Neutrophil (primary cell): ENCODE measurements at regions not wholly inside any gene's neighbourhood (a gene's known extent, or its start where the extent isn't known, plus 50 kb on each side); places are given as distances from the start of the nearest gene placed in this dataset.

Experiments
- H3K27ac ChIP-seq: fragments of 200-600 bp; sonication (generic); 2 replicates; pipeline ENCODE4 v1.5.1; 2016; ENCODE audit warnings: mild to moderate bottlenecking, moderate library complexity
- H3K27me3 ChIP-seq: fragments of 200-600 bp; sonication (generic); 2 replicates; pipeline ENCODE4 v1.6.0; 2016; ENCODE audit warnings: mild to moderate bottlenecking
- H3K36me3 ChIP-seq: fragments of 200-600 bp; sonication (generic); 2 replicates; pipeline ENCODE4 v1.5.1; 2017
- H3K4me1 ChIP-seq, 2 experiments: fragments of 200-600 bp in 1 of 2; sonication (generic) in 1 of 2; 1 replicate in 1 of 2; 2 replicates in 1 of 2; pipeline versions ENCODE4 v1.5.1 to v1.6.1; 2013 to 2016; ENCODE audit warnings: low read depth in 1 of 2, low read length in 1 of 2, mild to moderate bottlenecking in 1 of 2, moderate library complexity in 1 of 2; ENCODE audit not compliant: control insufficient read depth in 1 of 2, insufficient read depth in 1 of 2
- H3K4me3 ChIP-seq, 2 experiments: fragments of 200-600 bp in 1 of 2; sonication (generic) in 1 of 2; 1 replicate in 1 of 2; 2 replicates in 1 of 2; pipeline ENCODE4 v1.5.1; 2013 to 2016; ENCODE audit warnings: low read depth in 1 of 2, low read length in 1 of 2, mild to moderate bottlenecking in 1 of 2, moderate library complexity in 1 of 2
- H3K9me3 ChIP-seq: fragments of 200-600 bp; sonication (generic); 2 replicates; pipeline ENCODE4 v1.5.1; 2016
- TF ChIP-seq, protein P1 (sequence below): fragments of 200-600 bp; sonication (generic); IDR thresholded peaks from 2 replicates; pipeline ENCODE4 v1.5.1; 2016; ENCODE audit warnings: antibody characterized with exemption

DNA sequence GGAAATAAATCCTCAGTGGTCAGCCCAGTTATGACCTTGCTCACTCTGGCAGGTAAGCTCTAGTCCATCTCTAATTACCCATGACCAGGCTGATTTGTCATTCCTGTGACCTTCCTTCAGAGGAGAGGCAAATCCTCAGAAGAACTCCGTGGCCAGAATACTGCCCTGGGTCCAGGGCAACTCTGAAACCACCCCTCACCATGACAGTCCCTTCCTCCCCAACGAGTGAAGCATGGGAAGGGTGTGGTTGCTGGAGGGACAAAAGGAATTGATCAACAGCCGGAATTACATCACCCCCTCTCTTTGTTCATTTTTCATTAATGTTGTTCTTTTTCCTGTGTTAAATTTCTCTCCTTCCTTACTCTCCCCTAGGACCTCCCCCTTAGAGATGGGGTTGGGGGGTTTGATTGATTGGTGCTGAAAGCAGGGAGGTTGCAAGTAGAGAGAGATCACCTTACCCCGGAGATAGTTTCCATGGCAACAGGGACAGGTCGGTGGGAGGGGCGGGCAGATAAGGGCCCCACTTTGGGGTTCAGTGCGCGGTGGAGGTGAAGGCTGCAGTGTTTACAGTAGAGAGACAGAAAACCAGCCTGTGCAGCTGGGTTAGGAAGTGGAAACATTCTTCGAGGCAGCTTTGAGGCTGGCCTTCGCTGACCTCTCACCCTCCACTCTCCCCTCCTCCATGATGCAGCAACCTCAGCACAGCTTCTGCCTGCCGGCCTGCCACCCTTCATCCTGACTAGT is 647.4 kb downstream of the BCOR start:
- Histone ChIP-seq H3K36me3 (no peaks in the 10 kb centered on the region), H3K4me1 (no peaks in the 10 kb centered on the region), H3K4me3 (no peak overlapping the region), H3K27ac (no peak overlapping the region), H3K27me3 (no peaks in the 10 kb centered on the region), H3K9me3 (no peaks in the 10 kb centered on the region)
- TF ChIP-seq, protein P1, sequence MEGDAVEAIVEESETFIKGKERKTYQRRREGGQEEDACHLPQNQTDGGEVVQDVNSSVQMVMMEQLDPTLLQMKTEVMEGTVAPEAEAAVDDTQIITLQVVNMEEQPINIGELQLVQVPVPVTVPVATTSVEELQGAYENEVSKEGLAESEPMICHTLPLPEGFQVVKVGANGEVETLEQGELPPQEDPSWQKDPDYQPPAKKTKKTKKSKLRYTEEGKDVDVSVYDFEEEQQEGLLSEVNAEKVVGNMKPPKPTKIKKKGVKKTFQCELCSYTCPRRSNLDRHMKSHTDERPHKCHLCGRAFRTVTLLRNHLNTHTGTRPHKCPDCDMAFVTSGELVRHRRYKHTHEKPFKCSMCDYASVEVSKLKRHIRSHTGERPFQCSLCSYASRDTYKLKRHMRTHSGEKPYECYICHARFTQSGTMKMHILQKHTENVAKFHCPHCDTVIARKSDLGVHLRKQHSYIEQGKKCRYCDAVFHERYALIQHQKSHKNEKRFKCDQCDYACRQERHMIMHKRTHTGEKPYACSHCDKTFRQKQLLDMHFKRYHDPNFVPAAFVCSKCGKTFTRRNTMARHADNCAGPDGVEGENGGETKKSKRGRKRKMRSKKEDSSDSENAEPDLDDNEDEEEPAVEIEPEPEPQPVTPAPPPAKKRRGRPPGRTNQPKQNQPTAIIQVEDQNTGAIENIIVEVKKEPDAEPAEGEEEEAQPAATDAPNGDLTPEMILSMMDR = no peak

DNA sequence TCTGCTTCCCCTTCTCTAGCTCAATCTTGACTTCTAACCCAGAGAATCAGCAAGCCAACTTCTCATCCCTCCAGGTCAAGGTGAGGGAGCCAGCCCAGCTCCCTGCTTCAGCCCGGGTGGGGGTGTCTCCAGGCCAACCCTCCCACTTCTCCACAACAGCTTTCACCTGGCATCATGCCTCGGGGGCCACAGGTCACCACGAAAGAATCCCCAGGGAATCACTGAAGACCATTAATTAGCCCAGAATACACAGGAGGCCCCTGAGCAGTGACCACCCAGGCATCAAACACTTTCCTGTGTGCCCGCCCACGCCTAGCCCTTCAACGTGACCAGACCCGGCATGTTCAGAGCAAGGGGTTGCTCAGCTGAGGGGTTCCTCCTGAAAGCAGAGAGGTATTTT is 646.7 kb downstream of the BCOR start:
- TF ChIP-seq, protein P1 = no peak

DNA sequence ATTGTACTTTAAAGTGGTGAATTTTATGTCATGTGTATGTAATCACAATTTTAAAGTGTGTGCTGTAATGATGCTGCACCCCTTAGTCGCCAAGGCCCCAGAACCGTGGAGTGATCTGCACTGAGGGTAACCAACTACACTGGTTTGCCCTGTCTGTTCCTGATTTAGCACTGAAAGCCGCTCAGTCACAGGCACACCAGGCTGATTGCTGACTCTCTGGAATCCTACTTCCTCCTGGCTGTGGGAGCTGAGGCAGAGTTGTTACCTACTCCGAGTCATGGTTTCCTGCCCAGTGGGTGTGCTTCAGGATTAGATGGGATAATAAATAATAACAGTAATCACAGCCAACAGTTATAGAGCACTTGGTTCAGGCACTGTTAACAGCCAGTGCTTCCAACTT is 645.4 kb downstream of the BCOR start:
- H3K27ac ChIP-seq = no peak overlapping the region
- no peaks in the 10 kb centered on the region for H3K27me3 ChIP-seq
- no peaks in the 10 kb centered on the region for H3K36me3 ChIP-seq
- TF ChIP-seq, protein P1 = no peak
- H3K4me1 ChIP-seq = no peaks in the 10 kb centered on the region
- H3K9me3 ChIP-seq = no peaks in the 10 kb centered on the region
- H3K4me3 ChIP-seq = no peak overlapping the region

More for the DNA sequence above, 646.7 kb downstream of the BCOR start:
- no peaks in the 10 kb centered on the region for H3K27me3 ChIP-seq
- no peaks in the 10 kb centered on the region for H3K9me3 ChIP-seq
- H3K27ac ChIP-seq = no peak overlapping the region
- H3K36me3 ChIP-seq = no peaks in the 10 kb centered on the region
- no peaks in the 10 kb centered on the region for H3K4me1 ChIP-seq
- no peak overlapping the region for H3K4me3 ChIP-seq

DNA sequence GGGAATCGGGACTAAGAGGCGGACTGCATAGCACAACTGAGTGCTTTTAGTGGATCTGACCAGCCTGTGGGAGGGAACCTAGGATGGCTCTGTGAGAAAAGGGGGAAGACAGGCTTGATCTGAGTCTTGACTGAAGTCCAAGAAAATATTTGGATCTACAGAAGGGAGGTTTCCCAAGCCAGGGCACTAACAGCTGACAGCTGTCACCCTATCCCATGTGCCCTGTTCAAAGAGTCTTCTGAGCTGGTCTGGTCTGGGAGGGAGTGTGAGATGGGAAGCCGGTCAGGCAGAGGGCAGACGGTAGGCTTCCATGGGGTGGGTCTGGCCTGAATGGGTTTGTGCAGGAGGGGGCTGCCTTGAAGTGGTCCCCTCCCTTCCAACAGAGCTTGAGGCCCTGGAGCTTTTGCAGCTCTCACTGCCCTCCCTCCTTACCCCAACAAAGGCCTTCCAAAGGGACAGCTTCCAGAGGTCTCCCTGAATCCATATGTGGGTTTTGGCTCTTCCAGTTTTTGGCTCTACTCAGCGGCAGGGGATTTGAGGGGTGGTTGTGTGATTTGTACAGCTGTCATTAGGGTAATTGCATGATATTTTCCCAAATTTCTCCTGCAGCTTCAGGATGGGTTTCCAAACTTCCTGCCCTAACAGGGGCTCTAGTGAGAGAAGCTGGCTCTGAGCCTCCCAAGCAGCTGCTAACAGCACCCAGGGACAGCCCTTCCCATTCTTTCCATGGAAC is 643.7 kb downstream of the BCOR start:
- H3K36me3 ChIP-seq = no peaks in the 10 kb centered on the region
- H3K27me3 ChIP-seq = no peaks in the 10 kb centered on the region
- no peaks in the 10 kb centered on the region for H3K4me1 ChIP-seq
- TF ChIP-seq, protein P1 = no peak
- H3K4me3 ChIP-seq = no peak overlapping the region
- no peak overlapping the region for H3K27ac ChIP-seq
- H3K9me3 ChIP-seq = no peaks in the 10 kb centered on the region

DNA sequence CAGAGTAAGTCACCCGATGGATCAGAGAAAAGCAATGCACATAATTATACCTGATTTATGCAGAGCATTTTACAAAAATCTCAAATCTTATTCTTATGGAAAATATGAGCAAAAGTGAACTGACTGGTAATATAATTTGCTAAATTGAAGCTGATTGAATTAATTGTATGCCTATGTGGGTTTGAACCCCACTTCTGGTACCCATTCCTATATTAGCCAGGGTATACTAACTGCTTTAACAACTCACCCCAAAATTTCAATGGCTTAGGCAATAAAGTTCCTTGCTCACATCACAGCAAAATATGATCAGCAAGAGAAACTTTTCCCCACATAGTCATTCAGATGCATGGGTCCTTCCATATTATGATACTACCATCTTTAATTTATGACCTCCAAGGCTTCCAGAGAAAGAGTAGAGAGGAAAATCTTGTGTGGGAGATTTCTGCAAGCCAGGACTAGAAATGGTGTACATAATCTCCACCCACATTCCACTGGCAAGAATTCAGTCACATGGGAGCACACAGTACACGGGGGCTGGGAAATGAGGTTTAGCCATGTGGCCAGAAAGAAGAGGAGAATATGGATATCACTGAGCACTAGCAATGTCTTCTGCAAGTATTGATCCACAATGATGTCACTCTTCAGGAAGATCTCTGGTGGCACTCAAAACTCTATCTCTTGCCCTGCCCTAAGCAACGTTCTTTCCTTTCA is 640.7 kb downstream of the BCOR start:
- Histone ChIP-seq H3K4me3 (no peak overlapping the region), H3K27me3 (no peaks in the 10 kb centered on the region), H3K9me3 (no peaks in the 10 kb centered on the region), H3K36me3 (no peaks in the 10 kb centered on the region), H3K27ac (no peak overlapping the region), H3K4me1 (no peaks in the 10 kb centered on the region)
- TF ChIP-seq, protein P1 = no peak
